Neural crest cell (in vitro differentiated cells): ENCODE measurements at regions not wholly inside any gene's neighbourhood (a gene's known extent, or its start where the extent isn't known, plus 50 kb on each side); places are given as distances from the start of the nearest gene placed in this dataset.

ENCODE experiments used
- DNase-seq: peaks from one replicate; pipeline ENCODE4 v3.0.0; 2021; ENCODE audit warnings: low read depth, mixed read lengths, low spot score
- H3K27ac Mint-ChIP-seq: one replicate; pipeline ENCODE4 v1.8.0; 2021; ENCODE audit warnings: mild to moderate bottlenecking, mixed read lengths; ENCODE audit not compliant: unreplicated experiment
- H3K27me3 Mint-ChIP-seq: 2 replicates; pipeline ENCODE4 v1.8.0; 2021; ENCODE audit warnings: low read depth, mild to moderate bottlenecking, mixed read lengths
- H3K36me3 Mint-ChIP-seq: 2 replicates; pipeline ENCODE4 v1.8.0; 2021; ENCODE audit warnings: low read depth, mild to moderate bottlenecking, mixed read lengths
- H3K4me1 Mint-ChIP-seq: 2 replicates; pipeline ENCODE4 v1.8.0; 2021; ENCODE audit warnings: mixed read lengths
- H3K4me3 Mint-ChIP-seq: one replicate; pipeline ENCODE4 v1.8.0; 2021; ENCODE audit warnings: mild to moderate bottlenecking, mixed read lengths
- H3K9me3 Mint-ChIP-seq: 2 replicates; pipeline ENCODE4 v1.8.0; 2021; ENCODE audit warnings: mixed read lengths
- TF ChIP-seq, protein P1 (sequence below): fragments of 200-600 bp; sonication (generic); conservative IDR thresholded peaks from 2 replicates; pipeline ENCODE4 v1.5.0; 2021; ENCODE audit warnings: antibody characterized with exemption, mild to moderate bottlenecking

GRCh38 chr18:41767960-41768359, 187.1 kb upstream of the PIK3C3 start:
- Mint-ChIP-seq H3K27ac (no peak overlapping the region), H3K4me1 (no peaks in the 10 kb centered on the region), H3K36me3 (no peaks in the 10 kb centered on the region), H3K4me3 (no peak overlapping the region), H3K9me3 (no peaks in the 10 kb centered on the region), H3K27me3 (no peaks in the 10 kb centered on the region)
- TF ChIP-seq, protein P1, sequence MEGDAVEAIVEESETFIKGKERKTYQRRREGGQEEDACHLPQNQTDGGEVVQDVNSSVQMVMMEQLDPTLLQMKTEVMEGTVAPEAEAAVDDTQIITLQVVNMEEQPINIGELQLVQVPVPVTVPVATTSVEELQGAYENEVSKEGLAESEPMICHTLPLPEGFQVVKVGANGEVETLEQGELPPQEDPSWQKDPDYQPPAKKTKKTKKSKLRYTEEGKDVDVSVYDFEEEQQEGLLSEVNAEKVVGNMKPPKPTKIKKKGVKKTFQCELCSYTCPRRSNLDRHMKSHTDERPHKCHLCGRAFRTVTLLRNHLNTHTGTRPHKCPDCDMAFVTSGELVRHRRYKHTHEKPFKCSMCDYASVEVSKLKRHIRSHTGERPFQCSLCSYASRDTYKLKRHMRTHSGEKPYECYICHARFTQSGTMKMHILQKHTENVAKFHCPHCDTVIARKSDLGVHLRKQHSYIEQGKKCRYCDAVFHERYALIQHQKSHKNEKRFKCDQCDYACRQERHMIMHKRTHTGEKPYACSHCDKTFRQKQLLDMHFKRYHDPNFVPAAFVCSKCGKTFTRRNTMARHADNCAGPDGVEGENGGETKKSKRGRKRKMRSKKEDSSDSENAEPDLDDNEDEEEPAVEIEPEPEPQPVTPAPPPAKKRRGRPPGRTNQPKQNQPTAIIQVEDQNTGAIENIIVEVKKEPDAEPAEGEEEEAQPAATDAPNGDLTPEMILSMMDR, result peak; percentile 34
- no peak for DNase-seq

GRCh38 chr18:41765460-41765859, 189.6 kb upstream of the PIK3C3 start:
- Mint-ChIP-seq H3K36me3 (no peaks in the 10 kb centered on the region), H3K4me1 (no peaks in the 10 kb centered on the region), H3K27ac (no peak overlapping the region), H3K9me3 (no peaks in the 10 kb centered on the region), H3K4me3 (no peak overlapping the region), H3K27me3 (no peaks in the 10 kb centered on the region)
- TF ChIP-seq, protein P1, result no peak
- no peak for DNase-seq

GRCh38 chr18:41763361-41763760, 191.7 kb upstream of the PIK3C3 start:
- Mint-ChIP-seq H3K4me1 (no peaks in the 10 kb centered on the region), H3K9me3 (no peaks in the 10 kb centered on the region), H3K36me3 (no peaks in the 10 kb centered on the region), H3K27ac (no peak overlapping the region), H3K27me3 (no peaks in the 10 kb centered on the region), H3K4me3 (no peak overlapping the region)
- no peak for DNase-seq
- TF ChIP-seq, protein P1, result no peak

DNA sequence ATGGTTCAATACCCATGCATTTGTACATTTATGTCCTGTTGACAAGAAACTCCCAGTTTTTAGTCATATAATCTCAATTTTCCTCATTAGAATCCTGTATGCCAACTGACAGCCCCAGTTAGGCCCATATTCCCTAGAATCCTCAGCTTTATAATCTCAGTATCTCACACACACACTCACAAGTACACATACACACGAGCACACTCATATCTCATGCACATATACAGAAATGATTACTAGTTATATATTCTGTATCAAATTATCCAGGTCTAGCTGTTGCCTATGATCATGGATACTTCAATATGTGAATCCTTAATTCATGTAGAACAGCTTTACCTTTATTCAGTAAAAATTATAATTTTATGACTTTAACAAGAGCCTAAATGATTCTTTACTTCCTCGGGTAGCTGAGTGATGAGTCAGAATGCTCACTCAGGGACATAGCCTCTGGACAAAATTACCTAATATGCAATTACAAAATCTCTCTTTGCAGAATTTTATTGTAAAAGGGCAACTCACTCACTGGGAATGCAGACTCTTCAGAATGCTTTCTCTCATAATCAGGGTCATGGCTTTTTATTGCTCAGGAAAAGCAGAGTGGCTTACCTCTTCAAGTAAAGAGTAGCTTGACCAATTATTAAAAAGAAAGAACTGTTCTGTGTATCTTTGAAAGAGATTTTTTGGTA, 193.6 kb upstream of the PIK3C3 start:
- no peak for DNase-seq
- Mint-ChIP-seq H3K36me3 (no peaks in the 10 kb centered on the region), H3K4me1 (no peaks in the 10 kb centered on the region), H3K27me3 (no peaks in the 10 kb centered on the region), H3K27ac (no peak overlapping the region), H3K9me3 (no peaks in the 10 kb centered on the region), H3K4me3 (no peak overlapping the region)
- TF ChIP-seq, protein P1, result no peak

- peaks cover 4% of the 10 kb centered on the region for H3K4me1 Mint-ChIP-seq
- H3K4me3 Mint-ChIP-seq, result no peak overlapping the region
- no peak for DNase-seq
- TF ChIP-seq, protein P1, result no peak
- no peaks in the 10 kb centered on the region for H3K36me3 Mint-ChIP-seq
- H3K9me3 Mint-ChIP-seq, result no peaks in the 10 kb centered on the region
- H3K27ac Mint-ChIP-seq, result no peak overlapping the region
- H3K27me3 Mint-ChIP-seq, result no peaks in the 10 kb centered on the region
Measured at GRCh38 chr18:41758534-41758933, 196.5 kb upstream of the PIK3C3 start.
